HEK293 (cell line): ENCODE measurements at regions not wholly inside any gene's neighbourhood (a gene's known extent, or its start where the extent isn't known, plus 50 kb on each side); places are given as distances from the start of the nearest gene placed in this dataset.
"Not testable (repeated sequence)": the region's sequence is repeated elsewhere in the genome, so short reads cannot be mapped to it uniquely, and the experiment has no call there.

Experiments
- CTCF ChIA-PET: fragments of 350-600 bp; formaldehyde crosslinking; extraction: SDS; loops from one replicate; lab custom pipeline; 2021; ENCODE audit warnings: antibody characterized with exemption; lab: Yijun Ruan, JAX
- POLR2A ChIA-PET: fragments of 300-600 bp; formaldehyde crosslinking; extraction: SDS; loops from one replicate; lab custom pipeline; 2020; ENCODE audit warnings: antibody characterized with exemption, inconsistent platforms; lab: Yijun Ruan, JAX
- H3K27ac ChIP-seq: fragments of 200-500 bp; sonication (Bioruptor generic); 2 replicates; pipeline ENCODE4 v1.5.1; 2014; ENCODE audit warnings: low read depth, low read length, control low read depth, inconsistent platforms; ENCODE audit errors: extremely low read depth
- H3K36me3 ChIP-seq, 2 experiments: fragments of 200-500 bp in 1 of 2; sonication (Bioruptor generic) in 1 of 2; 1 replicate in 1 of 2; 2 replicates in 1 of 2; pipeline ENCODE4 v1.5.1; 2014 to 2017; ENCODE audit warnings: inconsistent platforms in 2 of 2, low read length in 2 of 2; ENCODE audit not compliant: control insufficient read depth in 2 of 2, insufficient read depth in 1 of 2
- H3K4me1 ChIP-seq: fragments of 200-500 bp; sonication (Bioruptor generic); 2 replicates; pipeline ENCODE4 v1.5.1; 2014; ENCODE audit warnings: mild to moderate bottlenecking, low read length, inconsistent platforms; ENCODE audit not compliant: control insufficient read depth, insufficient read depth
- H3K4me3 ChIP-seq: 2 replicates; pipeline ENCODE4 v1.5.1; 2011; ENCODE audit warnings: low read depth, mild to moderate bottlenecking, control low read depth, low read length, moderate library complexity
- H3K9me3 ChIP-seq: fragments of 200-500 bp; sonication (Bioruptor generic); 2 replicates; pipeline ENCODE4 v1.5.1; 2014; ENCODE audit warnings: low read depth, low read length, inconsistent platforms; ENCODE audit not compliant: control insufficient read depth, insufficient read depth
- CTCF ChIP-seq: fragments of 450-650 bp; formaldehyde crosslinking; IDR thresholded peaks from 2 replicates; pipeline ENCODE4 v1.5.1; 2016; ENCODE audit warnings: missing biosample characterization, missing genetic modification characterization
- PRDM6 ChIP-seq: fragments of 450-650 bp; formaldehyde crosslinking; IDR thresholded peaks from 2 replicates; pipeline ENCODE4 v1.5.1; 2017; ENCODE audit warnings: missing biosample characterization, missing genetic modification characterization
- SCRT2 ChIP-seq: fragments of 450-650 bp; formaldehyde crosslinking; IDR thresholded peaks from 2 replicates; pipeline ENCODE4 v1.5.1; 2016; ENCODE audit warnings: missing biosample characterization, missing genetic modification characterization
- ZBTB17 ChIP-seq: fragments of 450-650 bp; formaldehyde crosslinking; IDR thresholded peaks from 2 replicates; pipeline ENCODE4 v1.5.1; 2016; ENCODE audit warnings: missing biosample characterization, missing genetic modification characterization
- ZNF157 ChIP-seq: fragments of 450-650 bp; formaldehyde crosslinking; IDR thresholded peaks from 2 replicates; pipeline ENCODE4 v1.5.1; 2016; ENCODE audit warnings: missing biosample characterization, missing genetic modification characterization
- ZNF169 ChIP-seq: fragments of 450-650 bp; formaldehyde crosslinking; IDR thresholded peaks from 2 replicates; pipeline ENCODE4 v1.5.1; 2016; ENCODE audit warnings: missing biosample characterization, missing genetic modification characterization
- ZNF510 ChIP-seq: fragments of 450-650 bp; formaldehyde crosslinking; IDR thresholded peaks from 2 replicates; pipeline ENCODE4 v1.5.1; 2018; ENCODE audit warnings: mild to moderate bottlenecking, missing genetic modification characterization, missing biosample characterization; ENCODE audit not compliant: insufficient replicate concordance
- ZNF549 ChIP-seq: fragments of 450-650 bp; IDR thresholded peaks from 2 replicates; pipeline ENCODE4 v1.5.1; 2018; ENCODE audit warnings: missing biosample characterization, missing genetic modification characterization, mild to moderate bottlenecking, inconsistent platforms, moderate library complexity
- ZNF585B ChIP-seq: fragments of 450-650 bp; formaldehyde crosslinking; IDR thresholded peaks from 2 replicates; pipeline ENCODE4 v1.5.1; 2016; ENCODE audit warnings: missing biosample characterization, missing genetic modification characterization
- ZNF654 ChIP-seq: fragments of 450-650 bp; formaldehyde crosslinking; IDR thresholded peaks from 2 replicates; pipeline ENCODE4 v1.5.1; 2016; ENCODE audit warnings: low read depth, missing biosample characterization, missing genetic modification characterization
- ZNF660 ChIP-seq: fragments of 450-650 bp; IDR thresholded peaks from 2 replicates; pipeline ENCODE4 v1.5.1; 2018; ENCODE audit warnings: missing biosample characterization, mild to moderate bottlenecking, missing genetic modification characterization
- ZNF76 ChIP-seq: fragments of 450-650 bp; formaldehyde crosslinking; IDR thresholded peaks from 2 replicates; pipeline ENCODE4; 2016; ENCODE audit warnings: low read depth, missing biosample characterization, missing genetic modification characterization, borderline replicate concordance
- ZNF830 ChIP-seq: fragments of 450-650 bp; IDR thresholded peaks from 2 replicates; pipeline ENCODE4 v1.5.0; 2018; ENCODE audit warnings: missing biosample characterization, missing genetic modification characterization, low read depth, mild to moderate bottlenecking, moderate library complexity
- ZSCAN16 ChIP-seq: fragments of 450-650 bp; formaldehyde crosslinking; IDR thresholded peaks from 2 replicates; pipeline ENCODE4 v1.5.1; 2016; ENCODE audit warnings: missing biosample characterization, missing genetic modification characterization
- TF ChIP-seq, protein P1 (sequence below): fragments of 450-650 bp; formaldehyde crosslinking; IDR thresholded peaks from 2 replicates; pipeline ENCODE4 v1.5.1; 2016; ENCODE audit warnings: missing biosample characterization, missing genetic modification characterization
- TF ChIP-seq, protein P2 (sequence below): fragments of 450-650 bp; formaldehyde crosslinking; IDR thresholded peaks from 2 replicates; pipeline ENCODE4 v1.5.1; 2016; ENCODE audit warnings: missing biosample characterization, missing genetic modification characterization

DNA sequence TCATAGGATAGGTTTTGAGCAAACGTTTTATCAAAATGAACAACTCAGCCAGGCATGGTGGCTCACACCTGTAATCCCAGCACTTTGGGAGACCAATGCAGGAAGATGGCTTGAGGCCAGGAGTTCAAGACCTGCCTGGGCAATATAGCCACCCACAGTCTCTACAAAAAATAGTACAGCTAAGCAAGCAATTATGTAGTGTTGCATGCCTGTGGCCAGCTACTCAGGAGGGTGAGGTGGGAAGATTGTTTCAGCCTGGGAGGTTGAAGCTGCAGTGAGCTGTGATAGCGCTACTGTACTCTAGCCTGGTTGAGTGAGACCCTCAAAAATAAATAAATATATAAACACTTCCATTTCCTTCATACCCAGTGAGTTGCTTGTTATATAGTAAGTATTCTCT lies 67.1 kb downstream of the LSMEM1 start:
- no peaks in the 10 kb centered on the region for H3K9me3 ChIP-seq
- POLR2A ChIA-PET, result no interaction called here
- CTCF ChIA-PET, result no interaction called here
- no peaks in the 10 kb centered on the region for H3K4me1 ChIP-seq
- no peak for TF ChIP-seq ZNF169
- TF ChIP-seq ZSCAN16 (tag by site-specific recombination), result no peak
- TF ChIP-seq, protein P1, sequence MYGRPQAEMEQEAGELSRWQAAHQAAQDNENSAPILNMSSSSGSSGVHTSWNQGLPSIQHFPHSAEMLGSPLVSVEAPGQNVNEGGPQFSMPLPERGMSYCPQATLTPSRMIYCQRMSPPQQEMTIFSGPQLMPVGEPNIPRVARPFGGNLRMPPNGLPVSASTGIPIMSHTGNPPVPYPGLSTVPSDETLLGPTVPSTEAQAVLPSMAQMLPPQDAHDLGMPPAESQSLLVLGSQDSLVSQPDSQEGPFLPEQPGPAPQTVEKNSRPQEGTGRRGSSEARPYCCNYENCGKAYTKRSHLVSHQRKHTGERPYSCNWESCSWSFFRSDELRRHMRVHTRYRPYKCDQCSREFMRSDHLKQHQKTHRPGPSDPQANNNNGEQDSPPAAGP (tag by site-specific recombination), result no peak
- no peak for TF ChIP-seq PRDM6
- no peak for TF ChIP-seq ZNF585B
- no peak for TF ChIP-seq ZNF157 (tag by site-specific recombination)
- H3K4me3 ChIP-seq, result no peak overlapping the region
- no peaks in the 10 kb centered on the region for H3K36me3 ChIP-seq
- no peak overlapping the region for H3K27ac ChIP-seq

- ChIA-PET CTCF (interaction anchor here (0.6 to 2.8 kb wide), 20 partner anchors 9 to 1144 kb away, joined by 3 to 26 read pairs (median 4); partner anchors contain the start of gene LSMEM1), POLR2A (no interaction called here)
These were observed 69.8 kb downstream of the LSMEM1 start for GRCh38 chr7:112550468-112551060.

GRCh38 chr7:112551521-112551920 lies 70.7 kb downstream of the LSMEM1 start:
- CTCF ChIA-PET, result interaction anchor here (0.6 to 2.8 kb wide), 3 partner anchors 21 to 349 kb away, joined by 5 to 26 read pairs (median 8); no protein-coding TSS in a partner anchor

More at GRCh38 chr7:112550468-112551060, 69.8 kb downstream of the LSMEM1 start:
- no peak overlapping the region for H3K4me3 ChIP-seq
- H3K27ac ChIP-seq, result no peak overlapping the region
- TF ChIP-seq ZNF76 (tag by site-specific recombination) (no peak), ZNF654 (tag by site-specific recombination) (peak; percentile 97), ZNF830 (tag by site-specific recombination) (no peak), ZNF660 (0 out of 2 replicates have a peak, but pooled peaks have one; percentile 31), SCRT2 (tag by site-specific recombination) (peak; percentile 82), ZNF510 (tag by site-specific recombination) (no peak), ZBTB17 (0 out of 2 replicates have a peak, but pooled peaks have one; percentile 23), CTCF (peak; percentile 29; the same call in 1 of the 2 replicates), ZNF549 (tag by site-specific recombination) (0 out of 2 replicates have a peak, but pooled peaks have one; percentile 6), ZNF157 (tag by site-specific recombination) (no peak)
- TF ChIP-seq, protein P2, sequence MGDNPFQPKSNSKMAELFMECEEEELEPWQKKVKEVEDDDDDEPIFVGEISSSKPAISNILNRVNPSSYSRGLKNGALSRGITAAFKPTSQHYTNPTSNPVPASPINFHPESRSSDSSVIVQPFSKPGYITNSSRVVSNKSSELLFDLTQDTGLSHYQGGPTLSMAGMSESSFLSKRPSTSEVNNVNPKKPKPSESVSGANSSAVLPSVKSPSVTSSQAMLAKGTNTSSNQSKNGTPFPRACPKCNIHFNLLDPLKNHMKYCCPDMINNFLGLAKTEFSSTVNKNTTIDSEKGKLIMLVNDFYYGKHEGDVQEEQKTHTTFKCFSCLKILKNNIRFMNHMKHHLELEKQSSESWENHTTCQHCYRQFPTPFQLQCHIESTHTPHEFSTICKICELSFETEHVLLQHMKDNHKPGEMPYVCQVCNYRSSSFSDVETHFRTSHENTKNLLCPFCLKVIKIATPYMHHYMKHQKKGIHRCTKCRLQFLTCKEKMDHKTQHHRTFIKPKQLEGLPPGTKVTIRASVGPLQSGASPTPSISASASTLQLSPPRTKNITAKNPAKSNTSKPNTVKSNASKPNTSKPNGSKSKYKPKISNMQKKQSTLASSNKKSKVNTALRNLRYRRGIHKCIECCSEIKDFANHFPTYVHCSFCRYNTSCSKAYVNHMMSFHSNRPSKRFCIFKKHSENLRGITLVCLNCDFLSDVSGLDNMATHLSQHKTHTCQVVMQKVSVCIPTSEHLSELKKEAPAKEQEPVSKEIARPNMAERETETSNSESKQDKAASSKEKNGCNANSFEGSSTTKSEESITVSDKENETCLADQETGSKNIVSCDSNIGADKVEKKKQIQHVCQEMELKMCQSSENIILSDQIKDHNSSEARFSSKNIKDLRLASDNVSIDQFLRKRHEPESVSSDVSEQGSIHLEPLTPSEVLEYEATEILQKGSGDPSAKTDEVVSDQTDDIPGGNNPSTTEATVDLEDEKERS, result no peak
- H3K36me3 ChIP-seq, result no peaks in the 10 kb centered on the region
- H3K4me1 ChIP-seq, result no peaks in the 10 kb centered on the region
- no peaks in the 10 kb centered on the region for H3K9me3 ChIP-seq

More at GRCh38 chr7:112551521-112551920, 70.7 kb downstream of the LSMEM1 start:
- H3K4me3 ChIP-seq, H3K27ac ChIP-seq, H3K4me1 ChIP-seq, POLR2A ChIA-PET, H3K9me3 ChIP-seq, H3K36me3 ChIP-seq: not testable (repeated sequence)
